IPS-18a (cell line): ENCODE measurements at regions not wholly inside any gene's neighbourhood (a gene's known extent, or its start where the extent isn't known, plus 50 kb on each side); places are given as distances from the start of the nearest gene placed in this dataset.
"Not testable (repeated sequence)": the region's sequence is repeated elsewhere in the genome, so short reads cannot be mapped to it uniquely, and the experiment has no call there.

ENCODE experiments used
- H3K27ac ChIP-seq: one replicate; pipeline ENCODE4 v1.5.1; 2013; ENCODE audit warnings: low read length
- H3K27me3 ChIP-seq: one replicate; pipeline ENCODE4 v1.6.1; 2013; ENCODE audit warnings: mild to moderate bottlenecking, low read length; ENCODE audit not compliant: control insufficient read depth, insufficient read depth
- H3K36me3 ChIP-seq: one replicate; pipeline ENCODE4 v1.6.1; 2013; ENCODE audit warnings: low read depth, low read length; ENCODE audit not compliant: control insufficient read depth
- H3K4me1 ChIP-seq: one replicate; pipeline ENCODE4 v1.6.1; 2013; ENCODE audit warnings: low read depth, low read length; ENCODE audit not compliant: control insufficient read depth
- H3K4me3 ChIP-seq: one replicate; pipeline ENCODE4 v1.5.1; 2013; ENCODE audit warnings: low read length
- H3K9ac ChIP-seq: one replicate; pipeline ENCODE4 v1.6.1; 2013; ENCODE audit warnings: mild to moderate bottlenecking, low read length, moderate library complexity
- H3K9me3 ChIP-seq: one replicate; pipeline ENCODE4 v1.6.1; 2013; ENCODE audit warnings: low read depth, low read length; ENCODE audit not compliant: control insufficient read depth

- Histone ChIP-seq H3K4me3 (no peak overlapping the region), H3K27me3 (no peaks in the 10 kb centered on the region), H3K9me3 (no peaks in the 10 kb centered on the region), H3K9ac (no peak overlapping the region), H3K4me1 (no peaks in the 10 kb centered on the region), H3K36me3 (no peaks in the 10 kb centered on the region), H3K27ac (no peak overlapping the region)
Measured at GRCh38 chr2:223477318-223477717, 124.8 kb downstream of the SCG2 start.

- no peak overlapping the region for H3K27ac ChIP-seq
- H3K9ac ChIP-seq, result no peak overlapping the region
- no peaks in the 10 kb centered on the region for H3K27me3 ChIP-seq
- H3K36me3 ChIP-seq, result no peaks in the 10 kb centered on the region
- H3K4me1 ChIP-seq, result no peaks in the 10 kb centered on the region
- H3K4me3 ChIP-seq, result no peak overlapping the region
- H3K9me3 ChIP-seq, result no peaks in the 10 kb centered on the region
Measured at GRCh38 chr2:223481486-223481885, 120.7 kb downstream of the SCG2 start.

GRCh38 chr2:223486751-223487150 lies 115.4 kb downstream of the SCG2 start:
- H3K27ac ChIP-seq, result no peak overlapping the region
- H3K9ac ChIP-seq, result no peak overlapping the region
- no peak overlapping the region for H3K4me3 ChIP-seq
- no peaks in the 10 kb centered on the region for H3K9me3 ChIP-seq
- no peaks in the 10 kb centered on the region for H3K27me3 ChIP-seq
- H3K4me1 ChIP-seq, result peaks cover 4% of the 10 kb centered on the region
- no peaks in the 10 kb centered on the region for H3K36me3 ChIP-seq

GRCh38 chr2:223487214-223487846 lies 114.8 kb downstream of the SCG2 start:
- Histone ChIP-seq H3K9ac (no peak overlapping the region), H3K36me3 (no peaks in the 10 kb centered on the region), H3K4me3 (no peak overlapping the region), H3K4me1 (peaks cover 4% of the 10 kb centered on the region), H3K9me3 (no peaks in the 10 kb centered on the region), H3K27me3 (no peaks in the 10 kb centered on the region), H3K27ac (no peak overlapping the region)

GRCh38 chr2:223488814-223489213 lies 113.3 kb downstream of the SCG2 start:
- H3K36me3 ChIP-seq, result no peaks in the 10 kb centered on the region
- H3K4me1 ChIP-seq, result peaks cover 4% of the 10 kb centered on the region
- H3K9me3 ChIP-seq, result no peaks in the 10 kb centered on the region
- H3K9ac ChIP-seq, result no peak overlapping the region
- no peak overlapping the region for H3K27ac ChIP-seq
- H3K27me3 ChIP-seq, result no peaks in the 10 kb centered on the region
- H3K4me3 ChIP-seq, result no peak overlapping the region

- Histone ChIP-seq H3K4me3 (no peak overlapping the region), H3K36me3 (no peaks in the 10 kb centered on the region), H3K27me3 (no peaks in the 10 kb centered on the region), H3K4me1 (no peaks in the 10 kb centered on the region), H3K9me3 (no peaks in the 10 kb centered on the region), H3K27ac (no peak overlapping the region), H3K9ac (no peak overlapping the region)
Measured at GRCh38 chr2:223494496-223494895, 107.7 kb downstream of the SCG2 start.

GRCh38 chr2:223494942-223495341 lies 107.2 kb downstream of the SCG2 start:
- no peaks in the 10 kb centered on the region for H3K36me3 ChIP-seq
- H3K4me3 ChIP-seq, result no peak overlapping the region
- no peaks in the 10 kb centered on the region for H3K9me3 ChIP-seq
- no peak overlapping the region for H3K27ac ChIP-seq
- no peaks in the 10 kb centered on the region for H3K27me3 ChIP-seq
- H3K9ac ChIP-seq, result no peak overlapping the region
- H3K4me1 ChIP-seq, result no peaks in the 10 kb centered on the region

GRCh38 chr2:223496853-223497252 lies 105.3 kb downstream of the SCG2 start:
- H3K27me3 ChIP-seq, H3K9me3 ChIP-seq, H3K9ac ChIP-seq, H3K4me1 ChIP-seq, H3K36me3 ChIP-seq, H3K4me3 ChIP-seq, H3K27ac ChIP-seq: not testable (repeated sequence)

GRCh38 chr2:223500709-223501108 lies 101.5 kb downstream of the SCG2 start:
- no peak overlapping the region for H3K4me3 ChIP-seq
- no peaks in the 10 kb centered on the region for H3K9me3 ChIP-seq
- no peaks in the 10 kb centered on the region for H3K27me3 ChIP-seq
- no peak overlapping the region for H3K27ac ChIP-seq
- no peak overlapping the region for H3K9ac ChIP-seq
- no peaks in the 10 kb centered on the region for H3K36me3 ChIP-seq
- H3K4me1 ChIP-seq, result no peaks in the 10 kb centered on the region

- Histone ChIP-seq H3K27ac (no peak overlapping the region), H3K9me3 (no peaks in the 10 kb centered on the region), H3K4me3 (no peak overlapping the region), H3K27me3 (no peaks in the 10 kb centered on the region), H3K36me3 (no peaks in the 10 kb centered on the region), H3K4me1 (no peaks in the 10 kb centered on the region), H3K9ac (no peak overlapping the region)
Measured at GRCh38 chr2:223501641-223502040, 100.5 kb downstream of the SCG2 start.

- no peak overlapping the region for H3K9ac ChIP-seq
- H3K27me3 ChIP-seq, result no peaks in the 10 kb centered on the region
- H3K36me3 ChIP-seq, result no peaks in the 10 kb centered on the region
- H3K27ac ChIP-seq, result no peak overlapping the region
- no peaks in the 10 kb centered on the region for H3K9me3 ChIP-seq
- H3K4me1 ChIP-seq, result no peaks in the 10 kb centered on the region
- H3K4me3 ChIP-seq, result no peak overlapping the region
Measured at GRCh38 chr2:223503746-223504145, 98.4 kb downstream of the SCG2 start.

- Histone ChIP-seq H3K4me3 (no peak overlapping the region), H3K27ac (no peak overlapping the region), H3K4me1 (no peaks in the 10 kb centered on the region), H3K27me3 (no peaks in the 10 kb centered on the region), H3K9me3 (no peaks in the 10 kb centered on the region), H3K36me3 (no peaks in the 10 kb centered on the region), H3K9ac (no peak overlapping the region)
Measured at GRCh38 chr2:223508372-223508771, 93.8 kb downstream of the SCG2 start.
